Activated CD4-positive, alpha-beta T cell treated with anti-CD3 and anti-CD28 coated beads, Interleukin-2, amount 10 ng/mL, durations not matched to agents 7 days and 5 days (primary cell): ENCODE measurements at regions not wholly inside any gene's neighbourhood (a gene's known extent, or its start where the extent isn't known, plus 50 kb on each side); places are given as distances from the start of the nearest gene placed in this dataset.

Experiments used
- CTCF ChIA-PET: fragments of 350-600 bp; sonication (Branson Sonifier 250); formaldehyde crosslinking; loops from one replicate; lab custom pipeline; 2021; ENCODE audit warnings: antibody characterized with exemption; lab: Charles Lee
- POLR2A ChIA-PET: fragments of 350-600 bp; sonication (Branson Sonifier 250); formaldehyde crosslinking; loops from one replicate; lab custom pipeline; 2021; ENCODE audit warnings: antibody characterized with exemption; lab: Charles Lee
- DNase-seq: peaks from one replicate; pipeline ENCODE4 v3.0.0-alpha.2; 2020
- H3K27ac Mint-ChIP-seq: one replicate; pipeline ENCODE4 v1.8.0; 2021; ENCODE audit warnings: mild to moderate bottlenecking, moderate library complexity, mixed read lengths
- H3K27me3 Mint-ChIP-seq: one replicate; pipeline ENCODE4 v1.8.0; 2021; ENCODE audit warnings: mixed read lengths
- H3K36me3 Mint-ChIP-seq: one replicate; pipeline ENCODE4 v1.8.0; 2021; ENCODE audit warnings: low read depth, mixed read lengths
- H3K4me1 Mint-ChIP-seq: one replicate; pipeline ENCODE4 v1.8.0; 2021; ENCODE audit warnings: mixed read lengths
- H3K4me3 Mint-ChIP-seq: one replicate; pipeline ENCODE4 v1.8.0; 2021; ENCODE audit warnings: mild to moderate bottlenecking, moderate library complexity, mixed read lengths
- H3K9me3 Mint-ChIP-seq: one replicate; pipeline ENCODE4 v1.8.0; 2021; ENCODE audit warnings: mixed read lengths

- Mint-ChIP-seq H3K4me3 (no peak overlapping the region), H3K9me3 (no peaks in the 10 kb centered on the region), H3K27ac (no peak overlapping the region), H3K36me3 (no peaks in the 10 kb centered on the region), H3K4me1 (peaks cover 6% of the 10 kb centered on the region), H3K27me3 (peaks cover 41% of the 10 kb centered on the region)
- ChIA-PET POLR2A (no interaction called here), CTCF (no interaction called here)
- no peak for DNase-seq
Measured at GRCh38 chr16:66278604-66279262, 87.8 kb upstream of the CDH5 start.

DNA sequence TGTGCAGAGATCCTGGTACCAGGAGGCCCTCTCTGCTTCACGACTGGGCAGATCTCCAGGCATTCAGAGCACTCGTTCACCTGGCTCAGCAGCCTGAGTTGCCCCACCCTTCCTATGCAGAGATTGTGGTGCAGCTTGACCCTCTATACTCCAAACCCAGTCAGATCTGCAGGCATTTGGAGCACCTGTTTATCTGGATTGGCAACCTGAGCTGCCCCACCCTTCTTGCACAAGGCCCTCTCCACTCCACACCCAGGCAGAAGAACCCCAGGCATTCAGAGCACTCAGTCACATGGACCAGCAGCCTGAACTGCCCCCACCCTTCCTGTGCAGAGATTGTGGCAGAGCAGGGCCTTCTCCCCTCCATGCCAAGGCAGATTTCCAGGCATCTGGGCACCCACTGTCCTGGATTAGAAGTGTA lies 88.4 kb upstream of the CDH5 start:
- Mint-ChIP-seq H3K27me3 (peaks cover 41% of the 10 kb centered on the region), H3K4me3 (no peak overlapping the region), H3K36me3 (no peaks in the 10 kb centered on the region), H3K9me3 (no peaks in the 10 kb centered on the region), H3K4me1 (peaks cover 6% of the 10 kb centered on the region), H3K27ac (no peak overlapping the region)
- no peak for DNase-seq
- POLR2A ChIA-PET, result no interaction called here
- CTCF ChIA-PET, result no interaction called here

DNA sequence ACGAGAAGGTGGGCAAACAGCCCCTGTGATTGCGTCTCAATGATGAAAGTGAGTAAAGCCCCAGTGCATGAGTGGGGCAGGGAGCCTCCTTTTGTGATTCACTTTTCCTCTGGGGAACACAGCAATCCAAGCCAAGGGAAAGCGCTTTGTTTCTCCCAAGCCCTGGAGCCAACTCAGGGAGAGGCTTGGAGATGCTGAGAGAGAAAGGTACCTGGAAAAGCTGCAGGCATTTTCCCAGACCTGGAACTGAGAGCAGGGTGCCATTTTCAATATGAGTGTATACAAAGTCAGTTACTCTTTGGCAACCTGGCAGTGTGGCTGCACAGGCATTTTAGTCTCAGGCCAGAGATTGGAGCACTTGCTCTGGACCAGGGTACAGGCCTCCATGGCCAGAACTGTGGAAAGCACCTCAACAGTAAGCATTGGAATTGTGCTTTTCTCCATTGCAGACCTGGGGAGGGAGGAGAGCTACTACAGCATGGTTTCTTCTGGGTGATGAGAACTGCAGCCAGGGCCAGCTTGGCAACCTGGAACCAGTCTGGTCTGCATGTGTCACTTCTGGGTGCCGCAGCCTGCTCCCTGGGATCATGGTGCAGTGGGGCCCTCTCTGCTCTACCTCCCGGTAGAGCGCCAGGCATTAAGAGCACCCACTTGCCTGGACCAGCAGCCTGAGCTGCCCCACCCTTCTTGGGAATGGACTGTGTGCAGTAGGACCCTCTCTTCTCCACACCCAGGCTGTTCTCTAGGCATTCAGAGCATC lies 89.0 kb upstream of the CDH5 start:
- H3K27me3 Mint-ChIP-seq, result peaks cover 37% of the 10 kb centered on the region
- H3K36me3 Mint-ChIP-seq, result no peaks in the 10 kb centered on the region
- ChIA-PET CTCF (no interaction called here), POLR2A (no interaction called here)
- DNase-seq, result no peak
- H3K4me1 Mint-ChIP-seq, result peaks cover 6% of the 10 kb centered on the region
- H3K9me3 Mint-ChIP-seq, result no peaks in the 10 kb centered on the region
- H3K4me3 Mint-ChIP-seq, result no peak overlapping the region
- H3K27ac Mint-ChIP-seq, result no peak overlapping the region

DNA sequence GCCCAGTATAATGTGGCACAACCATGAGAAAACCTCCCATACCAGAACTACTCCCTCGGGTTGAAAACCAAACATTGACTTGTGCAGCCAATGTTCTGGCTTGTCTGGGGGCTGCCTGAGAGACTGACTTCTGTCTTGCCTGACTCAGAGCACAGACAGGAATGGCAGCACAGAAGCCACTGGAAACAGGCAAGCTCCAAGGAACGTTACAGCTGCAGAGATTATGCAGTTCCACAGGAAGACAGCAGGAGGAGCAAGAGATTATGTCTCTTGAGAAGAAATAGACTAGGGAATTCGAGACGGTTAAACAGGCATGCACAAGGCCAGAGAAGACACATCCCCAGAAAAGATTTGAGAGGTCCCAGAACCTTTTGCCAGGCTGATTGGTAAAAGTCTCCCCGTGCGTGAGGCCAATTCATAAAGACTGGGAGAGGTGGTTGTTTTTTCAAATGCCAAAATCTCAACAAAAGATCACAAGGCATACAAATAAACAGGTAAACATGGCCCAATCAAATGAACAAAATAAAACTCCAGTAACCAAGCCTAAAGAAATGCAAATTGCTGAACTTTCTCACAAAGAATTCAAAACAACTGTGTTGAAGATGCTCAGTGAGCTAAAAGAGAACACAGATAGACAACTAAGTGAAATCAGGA lies 90.6 kb upstream of the CDH5 start:
- ChIA-PET POLR2A (no interaction called here), CTCF (interaction anchor here (0.5 to 1.0 kb wide), 3 partner anchors 14 to 337 kb away, joined by 3 to 4 read pairs (median 3); no protein-coding TSS in a partner anchor)
- no peaks in the 10 kb centered on the region for H3K9me3 Mint-ChIP-seq
- peak; percentile 39 for DNase-seq
- H3K4me3 Mint-ChIP-seq, result no peak overlapping the region
- peaks cover 6% of the 10 kb centered on the region for H3K4me1 Mint-ChIP-seq
- H3K36me3 Mint-ChIP-seq, result no peaks in the 10 kb centered on the region
- H3K27ac Mint-ChIP-seq, result no peak overlapping the region
- H3K27me3 Mint-ChIP-seq, result peaks cover 33% of the 10 kb centered on the region

DNA sequence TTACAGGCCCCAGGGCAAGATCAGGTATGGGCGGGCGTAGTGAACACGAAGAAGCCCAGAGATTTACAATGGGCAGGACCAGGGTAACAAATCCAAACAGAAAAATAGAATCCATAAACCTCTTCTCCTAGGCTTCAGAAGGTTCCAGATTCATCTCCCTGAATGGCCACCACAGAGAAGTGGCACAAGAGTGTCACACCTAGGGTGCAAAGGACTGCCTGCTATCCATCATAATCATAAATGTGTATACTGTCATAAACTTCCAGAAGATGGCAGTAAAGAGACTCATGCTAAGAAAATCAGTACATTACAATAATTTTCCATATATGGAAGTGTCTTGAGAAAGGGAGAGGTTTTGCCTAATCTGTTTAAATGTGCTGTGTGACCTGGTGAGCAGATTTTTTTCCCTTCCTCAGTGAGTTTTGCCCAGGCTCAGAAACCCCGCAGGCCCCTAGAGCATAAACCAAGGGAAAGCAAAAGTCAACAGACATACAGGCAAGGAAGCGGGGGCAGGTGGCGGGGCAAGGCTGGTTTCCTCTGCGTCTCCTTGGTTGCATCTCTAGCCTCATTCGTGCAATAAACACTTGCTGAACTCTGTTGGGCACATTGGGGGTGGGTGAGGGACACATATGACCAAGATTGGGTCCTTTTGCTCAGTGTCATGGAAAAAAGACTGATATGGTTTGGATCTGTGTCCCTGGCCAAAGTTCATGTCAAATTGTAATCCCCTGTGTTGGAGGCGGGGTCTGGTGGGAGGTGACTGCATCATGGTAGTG lies 92.0 kb upstream of the CDH5 start:
- ChIA-PET POLR2A (no interaction called here), CTCF (interaction anchor here (1.7 kb wide), 1 partner anchor 17 kb away, joined by 4 read pairs; no protein-coding TSS in a partner anchor)
- no peak overlapping the region for H3K4me3 Mint-ChIP-seq
- H3K27me3 Mint-ChIP-seq, result peaks cover 23% of the 10 kb centered on the region
- DNase-seq, result no peak
- H3K36me3 Mint-ChIP-seq, result no peaks in the 10 kb centered on the region
- H3K27ac Mint-ChIP-seq, result no peak overlapping the region
- peaks cover 9% of the 10 kb centered on the region for H3K4me1 Mint-ChIP-seq
- no peaks in the 10 kb centered on the region for H3K9me3 Mint-ChIP-seq

DNA sequence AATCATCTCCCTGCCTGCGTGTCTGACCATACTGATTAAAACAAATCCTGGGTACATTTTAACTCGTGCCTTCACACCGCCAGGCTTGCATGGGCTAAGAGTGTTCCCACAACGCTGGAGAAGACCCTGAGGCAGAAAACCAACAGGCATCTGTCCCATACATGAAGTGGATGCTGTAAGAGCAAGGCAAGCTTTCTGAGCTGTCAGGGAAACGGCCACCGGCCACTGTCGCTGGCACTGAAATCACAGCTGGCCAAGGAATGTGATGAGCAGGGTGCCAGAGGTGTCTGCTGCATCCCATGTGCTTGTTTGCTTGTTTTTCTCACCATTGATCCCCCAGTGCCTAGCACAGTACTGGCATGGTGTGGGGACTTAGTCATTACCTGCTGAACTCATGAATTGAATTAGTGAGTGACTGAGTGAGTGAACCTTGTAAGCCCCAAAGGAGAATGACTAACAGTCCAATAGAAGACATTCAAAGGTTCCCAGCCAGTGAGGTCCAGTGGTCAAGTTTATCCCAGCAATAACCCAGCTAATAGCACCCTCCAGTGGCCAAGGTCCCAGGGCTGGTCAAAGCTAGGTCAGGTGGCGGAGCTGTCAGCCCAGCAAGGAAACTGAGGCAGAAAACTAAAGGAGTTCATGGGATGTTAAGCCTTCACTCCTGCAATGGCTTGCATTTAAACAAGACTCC lies 92.7 kb upstream of the CDH5 start:
- ChIA-PET CTCF (interaction anchor here (1.2 to 1.7 kb wide), 2 partner anchors 18 to 35 kb away, joined by 3 to 4 read pairs; no protein-coding TSS in a partner anchor), POLR2A (no interaction called here)
- Mint-ChIP-seq H3K9me3 (no peaks in the 10 kb centered on the region), H3K27me3 (peaks cover 26% of the 10 kb centered on the region), H3K27ac (no peak overlapping the region), H3K36me3 (no peaks in the 10 kb centered on the region), H3K4me3 (no peak overlapping the region), H3K4me1 (peaks cover 9% of the 10 kb centered on the region)
- DNase-seq, result no peak

DNA sequence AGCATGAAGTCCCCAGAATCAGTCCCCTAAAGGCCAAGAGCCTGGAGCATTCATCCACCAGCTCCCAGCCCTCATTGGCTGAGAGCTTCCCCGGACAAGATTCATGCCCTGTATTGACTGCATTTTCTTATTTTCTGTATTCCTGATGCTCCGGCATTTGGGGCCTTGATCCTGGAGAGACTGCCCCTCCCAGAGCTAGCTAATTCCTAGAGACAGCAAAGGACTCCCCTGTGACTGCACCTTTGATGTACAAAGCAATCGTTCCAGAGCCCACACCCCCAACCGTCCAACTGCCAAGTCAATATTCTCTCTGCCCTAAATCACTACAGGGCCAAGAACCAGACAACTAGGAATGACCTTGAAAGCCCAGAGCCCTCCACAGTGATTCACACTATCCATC lies 93.4 kb upstream of the CDH5 start:
- no peak overlapping the region for H3K27ac Mint-ChIP-seq
- peaks cover 28% of the 10 kb centered on the region for H3K27me3 Mint-ChIP-seq
- CTCF ChIA-PET, result interaction anchor here (1.2 to 1.7 kb wide), 2 partner anchors 19 to 36 kb away, joined by 3 to 4 read pairs; no protein-coding TSS in a partner anchor
- H3K9me3 Mint-ChIP-seq, result no peaks in the 10 kb centered on the region
- DNase-seq, result no peak
- no peak overlapping the region for H3K4me3 Mint-ChIP-seq
- no peaks in the 10 kb centered on the region for H3K36me3 Mint-ChIP-seq
- peaks cover 9% of the 10 kb centered on the region for H3K4me1 Mint-ChIP-seq
- POLR2A ChIA-PET, result no interaction called here

GRCh38 chr16:66272461-66272860 lies 94.0 kb upstream of the CDH5 start:
- peaks cover 9% of the 10 kb centered on the region for H3K4me1 Mint-ChIP-seq
- H3K27me3 Mint-ChIP-seq, result peaks cover 33% of the 10 kb centered on the region
- H3K36me3 Mint-ChIP-seq, result no peaks in the 10 kb centered on the region
- DNase-seq, result no peak
- H3K9me3 Mint-ChIP-seq, result no peaks in the 10 kb centered on the region
- no peak overlapping the region for H3K27ac Mint-ChIP-seq
- POLR2A ChIA-PET, result no interaction called here
- no peak overlapping the region for H3K4me3 Mint-ChIP-seq
- CTCF ChIA-PET, result no interaction called here

- CTCF ChIA-PET, result interaction anchor here (1.0 to 1.2 kb wide), 2 partner anchors 45 to 47 kb away, joined by 3 to 4 read pairs; no protein-coding TSS in a partner anchor
- no peak overlapping the region for H3K27ac Mint-ChIP-seq
- DNase-seq, result no peak
- peaks cover 43% of the 10 kb centered on the region for H3K27me3 Mint-ChIP-seq
- H3K4me3 Mint-ChIP-seq, result no peak overlapping the region
- no peaks in the 10 kb centered on the region for H3K9me3 Mint-ChIP-seq
- peaks cover 9% of the 10 kb centered on the region for H3K4me1 Mint-ChIP-seq
- H3K36me3 Mint-ChIP-seq, result no peaks in the 10 kb centered on the region
- POLR2A ChIA-PET, result no interaction called here
Measured at GRCh38 chr16:66271074-66272060, 95.1 kb upstream of the CDH5 start.

GRCh38 chr16:66270333-66270927 lies 96.1 kb upstream of the CDH5 start:
- peak; percentile 57 for DNase-seq
- Mint-ChIP-seq H3K4me1 (peaks cover 9% of the 10 kb centered on the region), H3K27ac (no peak overlapping the region), H3K9me3 (no peaks in the 10 kb centered on the region), H3K27me3 (peaks cover 39% of the 10 kb centered on the region), H3K36me3 (no peaks in the 10 kb centered on the region), H3K4me3 (no peak overlapping the region)
- ChIA-PET POLR2A (no interaction called here), CTCF (interaction anchor here (1.2 kb wide), 1 partner anchor 46 kb away, joined by 3 read pairs; no protein-coding TSS in a partner anchor)
